Hepatocyte (in vitro differentiated cells): ENCODE measurements at regions not wholly inside any gene's neighbourhood (a gene's known extent, or its start where the extent isn't known, plus 50 kb on each side); places are given as distances from the start of the nearest gene placed in this dataset.

Experiments
- DNase-seq: peaks from one replicate; pipeline ENCODE4 v3.0.0-alpha.2; 2016; ENCODE audit warnings: low spot score
- H2AFZ ChIP-seq: fragments of 200-600 bp; sonication (generic); 2 replicates; pipeline ENCODE4 v1.6.0; 2016; ENCODE audit warnings: antibody characterized with exemption, mild to moderate bottlenecking
- H3K27ac ChIP-seq: fragments of 200-600 bp; sonication (generic); 2 replicates; pipeline ENCODE4 v1.5.1; 2016; ENCODE audit warnings: mild to moderate bottlenecking
- H3K27me3 ChIP-seq: fragments of 200-600 bp; sonication (generic); 2 replicates; pipeline ENCODE4 v1.6.1; 2016
- H3K36me3 ChIP-seq: fragments of 200-600 bp; sonication (generic); replicated peaks from 2 replicates; pipeline ENCODE4 v1.5.1; 2016; ENCODE audit warnings: low read depth; ENCODE audit not compliant: insufficient read depth
- H3K4me1 ChIP-seq: fragments of 200-600 bp; sonication (generic); 2 replicates; pipeline ENCODE4 v1.5.1; 2016; ENCODE audit warnings: mild to moderate bottlenecking, moderate library complexity; ENCODE audit not compliant: insufficient read depth
- H3K4me2 ChIP-seq: fragments of 200-600 bp; sonication (generic); 2 replicates; pipeline ENCODE4 v1.6.0; 2016
- H3K4me3 ChIP-seq: fragments of 200-600 bp; sonication (generic); 2 replicates; pipeline ENCODE4 v1.5.1; 2016; ENCODE audit warnings: mild to moderate bottlenecking
- H3K79me2 ChIP-seq: fragments of 200-600 bp; sonication (generic); 2 replicates; pipeline ENCODE4 v1.6.0; 2017; ENCODE audit warnings: mild to moderate bottlenecking
- H3K9me2 ChIP-seq: fragments of 200-600 bp; sonication (generic); replicated peaks from 2 replicates; pipeline ENCODE4 v1.6.0; 2017; ENCODE audit warnings: mild to moderate bottlenecking; ENCODE audit not compliant: insufficient read depth
- H3K9me3 ChIP-seq: fragments of 200-600 bp; sonication (generic); 2 replicates; pipeline ENCODE4 v1.5.1; 2016; ENCODE audit warnings: low read depth, mild to moderate bottlenecking
- H4K20me1 ChIP-seq: fragments of 200-600 bp; sonication (generic); 2 replicates; pipeline ENCODE4 v1.6.0; 2016; ENCODE audit warnings: mild to moderate bottlenecking; ENCODE audit not compliant: insufficient read depth, poor library complexity, severe bottlenecking
- CTCF ChIP-seq: fragments of 200-600 bp; sonication (generic); IDR thresholded peaks from 2 replicates; pipeline ENCODE4 v1.5.1; 2016; ENCODE audit warnings: antibody characterized with exemption, mild to moderate bottlenecking; ENCODE audit not compliant: poor library complexity
- EZH2 ChIP-seq: fragments of 200-600 bp; sonication (generic); IDR thresholded peaks from 2 replicates; pipeline ENCODE4 v1.6.1; 2016; ENCODE audit warnings: antibody characterized with exemption, mild to moderate bottlenecking, borderline replicate concordance
- EZH2phosphoT487 ChIP-seq: fragments of 200-600 bp; sonication (generic); IDR thresholded peaks from one replicate; pipeline ENCODE4 v1.6.1; 2018; ENCODE audit warnings: antibody characterized with exemption, mild to moderate bottlenecking, low read depth, moderate library complexity; ENCODE audit not compliant: unreplicated experiment, severe bottlenecking
- WGBS: methylation state at CpG from one replicate; pipeline ENCODE4 v1.1.6; 2016; ENCODE audit warnings: low lambda C conversion rate; ENCODE audit errors: missing lambda C conversion rate; 5-methylcytosine and 5-hydroxymethylcytosine counted together

DNA sequence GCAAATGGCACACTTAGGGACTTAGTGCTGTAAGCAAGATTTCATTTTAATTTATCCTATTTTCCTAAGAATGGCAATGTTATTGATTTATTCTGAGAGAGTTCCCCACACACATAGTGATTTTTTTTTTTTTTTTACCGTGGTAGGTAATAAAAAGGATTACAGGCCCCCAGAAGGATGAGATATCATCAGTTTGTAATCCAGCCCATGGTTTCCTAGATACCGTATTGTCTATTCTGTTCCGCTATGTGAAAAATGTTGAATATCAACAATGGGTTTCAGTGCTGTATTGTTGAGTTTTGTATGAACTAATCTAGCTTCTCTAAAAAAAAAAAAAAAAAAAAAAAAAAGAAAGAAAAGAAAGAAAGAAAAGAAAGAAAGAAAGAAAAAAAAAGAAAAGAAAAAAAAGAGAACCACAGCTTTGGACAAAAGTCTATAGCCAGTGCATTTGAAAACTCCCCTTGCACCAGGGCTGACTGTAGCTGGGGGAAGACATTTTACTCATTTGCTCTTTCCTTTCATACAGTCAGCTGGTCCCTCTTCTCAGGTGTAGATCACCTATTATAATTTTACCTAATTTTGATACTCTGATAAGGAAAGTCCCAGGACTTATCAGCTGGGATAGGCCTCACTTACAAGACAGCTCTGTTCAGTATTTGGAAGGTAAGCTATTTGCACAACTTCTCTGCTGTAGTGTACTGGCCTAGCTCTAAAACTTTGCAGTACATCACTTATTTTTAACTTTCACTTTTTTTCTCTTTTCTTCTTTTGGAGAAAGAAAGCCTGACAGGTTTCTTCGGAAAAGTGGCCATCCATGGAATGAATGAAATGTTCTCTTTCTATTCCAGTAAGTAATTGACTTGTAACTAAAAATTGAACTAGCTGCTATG is 101.4 kb upstream of the SOX2 start:
- H3K4me3 ChIP-seq, result no peak overlapping the region
- no peaks in the 10 kb centered on the region for H3K9me2 ChIP-seq
- H4K20me1 ChIP-seq, result no peaks in the 10 kb centered on the region
- no peak for TF ChIP-seq EZH2phosphoT487
- no peak for TF ChIP-seq EZH2
- no peak for TF ChIP-seq CTCF
- H3K4me1 ChIP-seq, result no peaks in the 10 kb centered on the region
- no peak overlapping the region for H2AFZ ChIP-seq
- no peak for DNase-seq
- 50% methylated on average over 4 of the region's 4 CpGs for WGBS
- H3K27me3 ChIP-seq, result no peaks in the 10 kb centered on the region
- no peaks in the 10 kb centered on the region for H3K9me3 ChIP-seq
- no peak overlapping the region for H3K27ac ChIP-seq
- H3K36me3 ChIP-seq, result no peaks in the 10 kb centered on the region
- no peaks in the 10 kb centered on the region for H3K79me2 ChIP-seq
- no peak overlapping the region for H3K4me2 ChIP-seq

DNA sequence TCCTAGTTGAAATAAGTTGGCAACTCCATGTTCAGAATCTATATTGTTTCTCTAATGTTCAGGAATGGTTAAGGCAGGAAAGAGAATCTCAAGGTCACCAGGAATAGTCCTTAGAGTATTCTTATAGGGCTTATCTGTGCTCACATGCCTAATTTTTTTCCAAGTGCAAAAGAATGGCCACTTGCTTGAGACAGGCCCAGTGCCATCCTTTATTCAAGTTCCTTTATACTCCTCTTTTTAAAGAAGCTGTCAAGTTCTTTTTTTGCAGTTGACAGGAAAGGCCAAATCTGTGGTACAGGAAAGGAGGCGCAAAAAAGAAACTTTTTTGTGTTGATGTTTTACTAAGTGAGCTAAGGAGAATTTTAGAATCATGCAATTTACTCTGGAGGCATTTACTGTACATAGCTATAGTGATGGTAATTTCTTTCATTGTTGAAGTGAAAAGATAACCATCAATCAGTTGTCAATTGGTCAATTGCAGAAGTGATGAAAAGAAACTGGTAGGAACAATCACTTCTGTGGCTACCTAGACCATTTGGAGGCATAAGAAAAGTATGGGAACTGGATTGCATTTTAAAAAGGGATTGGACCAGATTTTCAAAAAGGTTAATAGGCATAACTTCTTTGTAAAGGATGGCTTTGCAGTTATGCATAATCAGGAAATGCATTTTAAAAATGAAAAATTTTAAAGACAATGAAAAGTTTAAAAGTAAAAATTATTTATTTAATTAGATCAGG is 102.5 kb upstream of the SOX2 start:
- H3K9me2 ChIP-seq, result no peaks in the 10 kb centered on the region
- TF ChIP-seq EZH2 (no peak), CTCF (no peak)
- H3K9me3 ChIP-seq, result no peaks in the 10 kb centered on the region
- H2AFZ ChIP-seq, result no peak overlapping the region
- H3K4me3 ChIP-seq, result no peak overlapping the region
- H3K36me3 ChIP-seq, result no peaks in the 10 kb centered on the region
- H3K79me2 ChIP-seq, result no peaks in the 10 kb centered on the region
- H3K4me2 ChIP-seq, result no peak overlapping the region
- H3K27me3 ChIP-seq, result no peaks in the 10 kb centered on the region
- H3K4me1 ChIP-seq, result no peaks in the 10 kb centered on the region
- DNase-seq, result no peak
- no peaks in the 10 kb centered on the region for H4K20me1 ChIP-seq
- H3K27ac ChIP-seq, result no peak overlapping the region
- WGBS, result 88% methylated on average over 1 of the region's 1 CpG

DNA sequence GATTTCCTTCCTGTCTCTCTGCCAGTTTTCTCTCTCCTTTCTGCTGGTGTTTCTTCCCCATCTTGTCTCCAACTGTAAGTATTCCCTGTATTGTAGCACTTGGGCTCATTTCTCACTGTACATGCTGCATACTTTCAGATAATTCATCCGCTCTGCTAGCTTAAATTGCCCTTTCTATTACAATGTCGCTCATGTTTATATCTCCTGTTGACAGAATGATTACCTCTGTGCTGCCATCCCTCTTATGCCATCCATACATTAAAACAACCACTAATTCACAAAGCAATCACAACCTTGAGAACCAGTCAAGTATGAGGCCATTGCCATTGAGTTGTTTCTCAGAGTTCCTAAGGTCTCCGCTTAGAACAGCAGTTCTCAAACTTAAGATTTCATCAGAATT is 107.5 kb upstream of the SOX2 start:
- no peak for DNase-seq
- Histone ChIP-seq H3K27ac (no peak overlapping the region), H4K20me1 (no peaks in the 10 kb centered on the region), H2AFZ (no peak overlapping the region), H3K79me2 (no peaks in the 10 kb centered on the region), H3K36me3 (no peaks in the 10 kb centered on the region), H3K4me1 (no peaks in the 10 kb centered on the region), H3K9me2 (no peaks in the 10 kb centered on the region), H3K4me2 (no peak overlapping the region), H3K4me3 (no peak overlapping the region), H3K9me3 (no peaks in the 10 kb centered on the region), H3K27me3 (no peaks in the 10 kb centered on the region)
- 94% methylated on average over 3 of the region's 3 CpGs for WGBS
- TF ChIP-seq CTCF (no peak), EZH2phosphoT487 (no peak), EZH2 (no peak)
